Smooth muscle cell (in vitro differentiated cells): ENCODE measurements at regions not wholly inside any gene's neighbourhood (a gene's known extent, or its start where the extent isn't known, plus 50 kb on each side); places are given as distances from the start of the nearest gene placed in this dataset.

Experiments used
- DNase-seq: peaks from one replicate; lab custom pipeline; 2025; ENCODE audit not compliant: unreplicated experiment; lab: John Stamatoyannopoulos, UW
- H2AFZ ChIP-seq: fragments of 200-600 bp; sonication (generic); 2 replicates; pipeline ENCODE4 v1.6.0; 2016; ENCODE audit warnings: antibody characterized with exemption, low read depth, mild to moderate bottlenecking
- H3F3A ChIP-seq: fragments of 200-600 bp; sonication (generic); 2 replicates; pipeline ENCODE4 v1.6.0; 2017; ENCODE audit warnings: antibody characterized with exemption, low read depth
- H3K27ac ChIP-seq: fragments of 200-600 bp; sonication (generic); 2 replicates; pipeline ENCODE4 v1.5.1; 2016; ENCODE audit warnings: low read depth, mild to moderate bottlenecking
- H3K27me3 ChIP-seq: fragments of 200-600 bp; sonication (generic); 2 replicates; pipeline ENCODE4 v1.6.1; 2016; ENCODE audit warnings: low read depth, mild to moderate bottlenecking
- H3K36me3 ChIP-seq: fragments of 200-600 bp; sonication (generic); 2 replicates; pipeline ENCODE4 v1.5.1; 2016; ENCODE audit warnings: low read depth
- H3K4me1 ChIP-seq: fragments of 200-600 bp; sonication (generic); 2 replicates; pipeline ENCODE4 v1.5.1; 2016; ENCODE audit warnings: low read depth
- H3K4me2 ChIP-seq: fragments of 200-600 bp; sonication (generic); 2 replicates; pipeline ENCODE4 v1.6.0; 2016; ENCODE audit warnings: mild to moderate bottlenecking
- H3K4me3 ChIP-seq: fragments of 200-600 bp; sonication (generic); 2 replicates; pipeline ENCODE4 v1.5.1; 2016; ENCODE audit warnings: mild to moderate bottlenecking
- H3K79me2 ChIP-seq: fragments of 200-600 bp; sonication (generic); 2 replicates; pipeline ENCODE4 v1.6.0; 2016; ENCODE audit warnings: low read depth, mild to moderate bottlenecking
- H3K9ac ChIP-seq: fragments of 200-600 bp; sonication (generic); 2 replicates; pipeline ENCODE4 v1.6.0; 2016; ENCODE audit warnings: low read depth
- H3K9me3 ChIP-seq: fragments of 200-600 bp; sonication (generic); replicated peaks from 2 replicates; pipeline ENCODE4 v1.5.1; 2016; ENCODE audit warnings: low read depth
- H4K20me1 ChIP-seq: fragments of 200-600 bp; sonication (generic); 2 replicates; pipeline ENCODE4 v1.6.0; 2016; ENCODE audit warnings: low read depth
- CTCF ChIP-seq: fragments of 200-600 bp; sonication (generic); IDR thresholded peaks from 2 replicates; pipeline ENCODE4 v1.5.1; 2017; ENCODE audit warnings: borderline replicate concordance, mild to moderate bottlenecking, antibody characterized with exemption; ENCODE audit not compliant: insufficient read depth, poor library complexity, severe bottlenecking
- WGBS: methylation state at CpG from one replicate; pipeline ENCODE4 v1.1.7; 2016; ENCODE audit warnings: low lambda C conversion rate; 5-methylcytosine and 5-hydroxymethylcytosine counted together

- H3K4me3 ChIP-seq = no peak overlapping the region
- no peak for DNase-seq
- no peak for TF ChIP-seq CTCF
- WGBS = 88% methylated on average over 8 of the region's 8 CpGs
- no peaks in the 10 kb centered on the region for H3K27me3 ChIP-seq
- H3K4me2 ChIP-seq = no peak overlapping the region
- no peaks in the 10 kb centered on the region for H4K20me1 ChIP-seq
- H3F3A ChIP-seq = no peaks in the 10 kb centered on the region
- H3K9me3 ChIP-seq = no peaks in the 10 kb centered on the region
- no peaks in the 10 kb centered on the region for H3K79me2 ChIP-seq
- H3K36me3 ChIP-seq = no peaks in the 10 kb centered on the region
- no peak overlapping the region for H3K9ac ChIP-seq
- H3K4me1 ChIP-seq = peaks cover 5% of the 10 kb centered on the region
- H2AFZ ChIP-seq = no peak overlapping the region
- H3K27ac ChIP-seq = no peak overlapping the region
These were observed 361.5 kb downstream of the CTTN start for GRCh38 chr11:70759846-70760245.

- Histone ChIP-seq H3K4me3 (no peak overlapping the region), H4K20me1 (no peaks in the 10 kb centered on the region), H3K4me2 (no peak overlapping the region), H3K27me3 (no peaks in the 10 kb centered on the region), H3K36me3 (no peaks in the 10 kb centered on the region), H2AFZ (no peak overlapping the region), H3F3A (no peaks in the 10 kb centered on the region), H3K9ac (no peak overlapping the region), H3K79me2 (no peaks in the 10 kb centered on the region), H3K4me1 (peaks cover 5% of the 10 kb centered on the region), H3K9me3 (no peaks in the 10 kb centered on the region), H3K27ac (no peak overlapping the region)
- WGBS = 83% methylated on average over 9 of the region's 9 CpGs
- TF ChIP-seq CTCF = no peak
- DNase-seq = no peak
These were observed 362.2 kb downstream of the CTTN start for GRCh38 chr11:70760416-70761020.

- no peaks in the 10 kb centered on the region for H3K4me1 ChIP-seq
- TF ChIP-seq CTCF = no peak
- H3K9me3 ChIP-seq = no peaks in the 10 kb centered on the region
- H3K9ac ChIP-seq = no peak overlapping the region
- no peaks in the 10 kb centered on the region for H3K27me3 ChIP-seq
- no peak for DNase-seq
- no peaks in the 10 kb centered on the region for H3K36me3 ChIP-seq
- H3K4me3 ChIP-seq = no peak overlapping the region
- H3K79me2 ChIP-seq = no peaks in the 10 kb centered on the region
- H3K4me2 ChIP-seq = no peak overlapping the region
- H3K27ac ChIP-seq = no peak overlapping the region
- WGBS = 93% methylated on average over 13 of the region's 13 CpGs
- H3F3A ChIP-seq = no peaks in the 10 kb centered on the region
- H2AFZ ChIP-seq = no peak overlapping the region
- H4K20me1 ChIP-seq = no peaks in the 10 kb centered on the region
These were observed 363.0 kb downstream of the CTTN start for GRCh38 chr11:70761094-70761907.

GRCh38 chr11:70761908-70762337, 363.6 kb downstream of the CTTN start:
- H3K4me1 ChIP-seq = no peaks in the 10 kb centered on the region
- no peak overlapping the region for H3K27ac ChIP-seq
- H3K9me3 ChIP-seq = no peaks in the 10 kb centered on the region
- H3K4me2 ChIP-seq = no peak overlapping the region
- H3K4me3 ChIP-seq = no peak overlapping the region
- H4K20me1 ChIP-seq = no peaks in the 10 kb centered on the region
- no peak for TF ChIP-seq CTCF
- WGBS = 91% methylated on average over 11 of the region's 11 CpGs
- H3K27me3 ChIP-seq = no peaks in the 10 kb centered on the region
- no peaks in the 10 kb centered on the region for H3F3A ChIP-seq
- no peak overlapping the region for H3K9ac ChIP-seq
- no peaks in the 10 kb centered on the region for H3K79me2 ChIP-seq
- DNase-seq = no peak
- H3K36me3 ChIP-seq = no peaks in the 10 kb centered on the region
- H2AFZ ChIP-seq = no peak overlapping the region
